ENCODE measurements at regions not wholly inside any gene's neighbourhood (a gene's known extent, or its start where the extent isn't known, plus 50 kb on each side); places are given as distances from the start of the nearest gene placed in this dataset.

GRCh38 chr12:82027612-82028011, 268.5 kb upstream of the PPFIA2 start:
- no peak for TF ChIP-seq CTCF (IDR thresholded peaks at IDR 0.05)
- TF ChIP-seq AFF4 (CRISPR knock-in tag; IDR thresholded peaks at IDR 0.05; ENCODE audit: borderline replicate concordance): no peak
